Central memory CD8-positive, alpha-beta T cell (primary cell): ENCODE measurements at regions not wholly inside any gene's neighbourhood (a gene's known extent, or its start where the extent isn't known, plus 50 kb on each side); places are given as distances from the start of the nearest gene placed in this dataset.
"Not testable (repeated sequence)": the region's sequence is repeated elsewhere in the genome, so short reads cannot be mapped to it uniquely, and the experiment has no call there.

Experiments used
- ATAC-seq: fragments of 150-1000 bp; cut with Tn5 transposase; replicated peaks from 2 replicates; pipeline ENCODE4 v1.10.0; 2022; ENCODE audit warnings: mild to moderate bottlenecking, moderate FRiP score, moderate number of reproducible peaks; ENCODE audit not compliant: poor library complexity, severe bottlenecking; ENCODE audit errors: extremely low read depth
- DNase-seq, 2 donors: peaks; one replicate each; pipeline ENCODE4 v3.0.0; 2021; ENCODE audit warnings: low spot score in 2 of 2
- H3K27ac Mint-ChIP-seq: one replicate; pipeline ENCODE4 v1.8.0; 2022; ENCODE audit warnings: low read depth, mild to moderate bottlenecking, moderate library complexity, mixed read lengths
- H3K27me3 Mint-ChIP-seq: one replicate; pipeline ENCODE4 v1.8.0; 2022; ENCODE audit warnings: mixed read lengths
- H3K36me3 Mint-ChIP-seq: one replicate; pipeline ENCODE4 v1.8.0; 2022; ENCODE audit warnings: mild to moderate bottlenecking, moderate library complexity, mixed read lengths; ENCODE audit not compliant: insufficient read depth
- H3K4me1 Mint-ChIP-seq: one replicate; pipeline ENCODE4 v1.8.0; 2022; ENCODE audit warnings: mixed read lengths
- H3K4me3 Mint-ChIP-seq: one replicate; pipeline ENCODE4 v1.8.0; 2022; ENCODE audit warnings: mild to moderate bottlenecking, moderate library complexity, mixed read lengths
- H3K9me3 Mint-ChIP-seq: one replicate; pipeline ENCODE4 v1.8.0; 2022; ENCODE audit warnings: mixed read lengths

DNA sequence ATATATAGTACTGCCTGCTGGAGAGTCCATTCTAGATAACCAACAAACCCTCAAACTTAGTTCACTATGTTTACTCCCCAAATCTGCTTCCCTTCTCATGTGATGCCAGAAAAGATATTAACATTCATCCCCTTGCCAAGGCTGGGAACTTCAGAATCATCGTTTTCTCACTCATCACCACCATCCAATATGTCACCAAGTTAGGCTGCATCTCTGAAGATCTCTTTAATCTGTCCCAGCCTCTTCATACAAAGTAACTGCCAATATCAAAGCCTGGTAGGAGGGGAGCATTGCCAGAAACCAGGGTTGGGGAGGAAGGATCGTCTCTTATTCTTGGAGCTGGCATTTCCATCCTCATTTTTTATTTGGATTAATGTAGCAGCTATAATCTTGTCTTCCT, 71.6 kb downstream of the XCL2 start:
- Mint-ChIP-seq H3K27ac (no peak overlapping the region), H3K4me1 (peaks cover 65% of the 10 kb centered on the region), H3K9me3 (no peaks in the 10 kb centered on the region), H3K27me3 (no peaks in the 10 kb centered on the region), H3K4me3 (no peak overlapping the region), H3K36me3 (no peaks in the 10 kb centered on the region)
- DNase-seq: no peak
- ATAC-seq: no peak

DNA sequence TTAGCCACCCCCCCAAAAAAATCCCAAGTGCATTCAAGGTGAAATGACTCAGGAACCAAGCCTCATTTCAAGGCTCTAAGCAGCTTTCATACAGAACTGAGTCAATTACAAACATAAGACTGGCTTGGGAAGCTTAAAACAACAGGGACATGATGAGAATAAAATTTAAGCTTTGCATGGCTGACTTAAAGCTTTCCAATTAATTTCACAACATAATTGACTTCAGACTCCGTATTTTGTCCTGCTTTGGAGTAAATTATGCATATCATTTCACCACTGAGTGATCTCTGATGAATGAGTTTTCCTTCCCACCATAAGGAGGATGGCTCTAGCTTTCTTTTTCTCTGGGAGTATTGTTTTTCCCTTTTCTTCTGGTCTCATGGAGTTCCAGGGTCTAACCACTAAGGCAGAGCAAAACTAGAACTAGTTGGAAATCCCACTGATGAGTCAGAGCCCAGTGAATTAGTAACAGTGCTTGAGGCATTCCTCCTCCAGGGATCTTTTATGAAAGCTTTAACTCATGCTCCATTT, 72.8 kb downstream of the XCL2 start:
- H3K4me3 Mint-ChIP-seq: no peak overlapping the region
- H3K4me1 Mint-ChIP-seq: peaks cover 69% of the 10 kb centered on the region
- DNase-seq: no peak
- no peaks in the 10 kb centered on the region for H3K36me3 Mint-ChIP-seq
- H3K27ac Mint-ChIP-seq: peak overlapping the region; percentile 35
- no peaks in the 10 kb centered on the region for H3K27me3 Mint-ChIP-seq
- no peaks in the 10 kb centered on the region for H3K9me3 Mint-ChIP-seq
- ATAC-seq: no peak

DNA sequence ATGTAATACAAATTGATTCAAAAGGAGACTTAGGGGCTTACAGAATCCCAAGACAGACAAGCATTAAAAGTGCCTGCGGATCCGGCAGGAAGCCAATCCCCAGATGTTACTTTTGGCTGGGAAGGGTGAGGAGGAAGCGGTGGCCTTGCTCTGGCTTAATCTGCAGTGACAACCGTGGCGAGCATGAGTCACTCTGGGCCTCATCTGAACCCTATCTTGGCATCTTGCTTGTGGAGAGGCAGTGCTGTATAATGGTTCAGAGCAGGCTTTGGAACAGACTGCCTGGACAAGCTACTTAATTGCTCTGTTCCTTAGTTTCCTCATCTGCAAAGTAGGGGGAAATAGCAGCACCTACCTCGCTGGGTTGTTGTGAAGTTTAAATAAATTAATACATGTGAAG, 74.1 kb downstream of the XCL2 start:
- H3K27me3 Mint-ChIP-seq: no peaks in the 10 kb centered on the region
- DNase-seq (no peak), ATAC-seq (peak; percentile 55)
- no peaks in the 10 kb centered on the region for H3K9me3 Mint-ChIP-seq
- peak overlapping the region; percentile 43 for H3K4me3 Mint-ChIP-seq
- peak overlapping the region; percentile 82 for H3K27ac Mint-ChIP-seq
- no peaks in the 10 kb centered on the region for H3K36me3 Mint-ChIP-seq
- H3K4me1 Mint-ChIP-seq: peaks cover 73% of the 10 kb centered on the region

DNA sequence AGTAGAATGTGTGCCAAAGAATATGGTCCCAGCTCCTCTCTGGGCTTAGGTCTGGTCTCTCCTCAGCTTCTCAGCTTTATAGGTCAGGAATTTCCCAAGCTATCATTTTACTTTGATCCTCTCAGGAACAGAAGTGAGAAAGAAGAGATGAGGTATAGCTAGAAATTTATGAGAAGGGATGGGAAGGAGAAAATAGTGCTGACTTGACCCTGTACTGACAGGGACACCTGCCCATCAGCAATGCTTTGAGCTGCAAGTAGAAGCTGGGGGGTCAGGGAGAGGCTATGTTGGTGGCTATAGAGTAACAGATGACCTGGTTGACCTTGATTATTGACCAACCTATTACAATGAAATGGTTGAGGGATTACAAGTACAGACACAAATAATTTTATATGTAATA, 75.0 kb downstream of the XCL2 start:
- peak overlapping the region; percentile 44 for H3K27ac Mint-ChIP-seq
- peaks cover 79% of the 10 kb centered on the region for H3K4me1 Mint-ChIP-seq
- no peaks in the 10 kb centered on the region for H3K36me3 Mint-ChIP-seq

DNA sequence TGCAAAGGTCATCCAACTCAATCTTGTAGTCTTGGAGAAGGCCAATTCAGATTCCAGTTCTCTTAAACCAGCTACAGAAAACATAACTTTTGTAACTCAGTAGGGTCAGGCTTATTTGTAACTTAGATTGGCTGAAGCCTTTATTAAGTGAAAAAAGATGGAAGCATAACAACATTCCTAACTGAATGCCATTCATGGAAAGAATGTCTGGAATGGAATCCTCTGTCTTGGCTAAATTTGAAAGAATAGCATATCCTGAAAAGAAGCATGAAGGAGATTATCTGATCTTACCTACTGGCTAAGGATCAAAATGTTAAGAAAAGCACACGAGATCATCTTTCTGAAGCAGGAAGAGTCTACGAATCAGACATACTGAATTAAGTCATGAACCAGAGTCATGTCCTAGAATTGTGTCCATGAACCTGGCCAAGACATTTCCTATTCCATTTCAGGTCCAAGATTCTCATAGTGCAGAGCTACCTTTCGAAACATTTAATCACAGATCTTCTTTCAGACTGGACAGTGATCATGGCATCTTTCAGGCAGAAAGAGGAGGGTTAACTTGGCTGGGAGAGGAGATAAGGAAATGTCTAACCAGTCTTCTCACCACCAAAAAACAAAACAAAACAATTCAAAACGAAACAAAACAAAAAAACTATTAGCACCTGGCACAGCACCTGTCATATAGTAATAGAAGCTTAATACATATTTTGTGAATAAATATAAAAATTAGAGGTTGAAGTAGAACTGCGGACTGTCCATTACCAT, 75.6 kb downstream of the XCL2 start:
- Mint-ChIP-seq H3K9me3 (no peaks in the 10 kb centered on the region), H3K36me3 (no peaks in the 10 kb centered on the region), H3K27me3 (no peaks in the 10 kb centered on the region), H3K4me3 (peak overlapping the region; percentile 61), H3K4me1 (peaks cover 73% of the 10 kb centered on the region), H3K27ac (peak overlapping the region; percentile 87)
- ATAC-seq (no peak), DNase-seq (no peak)

More for the DNA sequence above, 75.0 kb downstream of the XCL2 start:
- DNase-seq (no peak), ATAC-seq (no peak)
- H3K9me3 Mint-ChIP-seq: no peaks in the 10 kb centered on the region
- peak overlapping the region; percentile 61 for H3K4me3 Mint-ChIP-seq
- no peaks in the 10 kb centered on the region for H3K27me3 Mint-ChIP-seq

DNA sequence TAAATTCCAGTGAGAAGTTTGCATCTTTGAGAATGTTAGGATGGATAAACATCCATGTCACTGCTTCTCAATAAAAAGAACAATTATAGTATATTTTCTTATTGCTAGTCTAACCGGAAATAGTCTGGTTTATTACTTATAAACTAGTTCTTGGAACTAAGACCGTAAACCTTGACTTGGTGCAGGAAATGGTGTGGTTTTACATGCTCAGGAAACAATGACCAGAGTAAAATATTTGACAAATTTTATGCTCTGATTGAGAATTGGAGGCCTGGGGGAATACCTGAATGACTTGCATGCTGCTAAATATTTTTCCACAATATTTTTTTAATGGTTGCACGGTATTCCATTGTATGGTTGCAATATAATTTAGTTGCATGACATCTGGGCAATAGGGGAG, 76.3 kb downstream of the XCL2 start:
- ATAC-seq: peak; percentile 70
- Mint-ChIP-seq H3K27me3 (no peaks in the 10 kb centered on the region), H3K27ac (peak overlapping the region; percentile 87), H3K9me3 (no peaks in the 10 kb centered on the region), H3K4me3 (peak overlapping the region; percentile 61), H3K4me1 (peaks cover 72% of the 10 kb centered on the region), H3K36me3 (peaks cover 2% of the 10 kb centered on the region)
- no peak for DNase-seq

DNA sequence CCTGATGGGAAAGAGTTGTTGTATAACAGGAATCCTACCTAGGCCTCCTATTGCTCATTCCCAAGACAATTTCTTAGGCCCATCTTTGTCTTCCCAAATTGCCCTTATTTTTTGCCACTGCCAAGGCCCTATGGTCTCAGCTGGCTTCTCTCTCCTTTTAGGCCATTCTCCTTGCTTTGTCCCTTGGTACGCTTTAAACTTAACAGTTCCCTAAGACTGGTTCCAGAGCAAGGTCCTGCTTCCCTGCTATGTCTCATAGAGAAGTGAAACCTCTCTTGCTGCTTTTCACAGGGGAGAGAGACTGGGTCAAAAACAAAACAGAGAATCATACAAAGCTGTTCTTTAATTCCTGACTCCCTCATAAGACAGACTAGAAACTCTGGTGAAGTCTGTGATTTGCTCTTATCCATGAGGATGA, 77.1 kb downstream of the XCL2 start:
- ATAC-seq (no peak), DNase-seq (no peak)
- Mint-ChIP-seq H3K4me3 (peak overlapping the region; percentile 58), H3K4me1 (peaks cover 77% of the 10 kb centered on the region), H3K27ac (peak overlapping the region; percentile 87), H3K27me3 (no peaks in the 10 kb centered on the region), H3K9me3 (peaks cover 2% of the 10 kb centered on the region), H3K36me3 (peaks cover 4% of the 10 kb centered on the region)

DNA sequence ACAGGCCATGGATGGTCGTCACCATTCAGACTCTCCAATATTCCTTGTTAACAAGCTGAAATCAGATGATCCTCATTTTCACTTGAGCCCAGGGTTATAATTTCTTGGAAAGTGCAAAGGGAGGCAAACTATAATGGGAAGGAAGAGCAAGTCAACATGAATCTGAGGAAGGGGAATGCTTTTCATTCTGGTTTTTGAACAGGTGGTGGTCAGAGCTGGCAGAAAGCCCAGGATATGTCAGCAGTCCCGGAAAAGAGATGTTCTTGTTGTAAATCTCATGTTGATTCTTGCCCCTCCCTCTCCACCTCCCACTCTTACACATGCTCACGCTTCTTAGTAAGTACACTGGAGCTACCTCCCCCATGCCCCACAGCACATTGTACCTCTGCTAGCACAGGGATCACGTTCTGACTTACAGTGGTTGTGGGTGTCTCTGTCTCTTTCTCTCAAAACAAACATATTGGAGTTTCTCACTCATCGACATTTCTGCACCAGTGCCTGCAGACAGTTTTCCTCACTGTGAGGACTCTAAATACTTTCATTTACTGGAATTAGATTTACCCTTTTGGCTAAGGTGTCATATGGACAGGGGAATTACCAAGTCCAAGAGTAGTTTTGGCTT, 77.6 kb downstream of the XCL2 start:
- DNase-seq: no peak
- Mint-ChIP-seq H3K36me3 (peaks cover 4% of the 10 kb centered on the region), H3K9me3 (peaks cover 6% of the 10 kb centered on the region), H3K27me3 (no peaks in the 10 kb centered on the region), H3K4me1 (peaks cover 76% of the 10 kb centered on the region), H3K4me3 (peak overlapping the region; percentile 58), H3K27ac (peak overlapping the region; percentile 87)
- ATAC-seq: peak; percentile 41

DNA sequence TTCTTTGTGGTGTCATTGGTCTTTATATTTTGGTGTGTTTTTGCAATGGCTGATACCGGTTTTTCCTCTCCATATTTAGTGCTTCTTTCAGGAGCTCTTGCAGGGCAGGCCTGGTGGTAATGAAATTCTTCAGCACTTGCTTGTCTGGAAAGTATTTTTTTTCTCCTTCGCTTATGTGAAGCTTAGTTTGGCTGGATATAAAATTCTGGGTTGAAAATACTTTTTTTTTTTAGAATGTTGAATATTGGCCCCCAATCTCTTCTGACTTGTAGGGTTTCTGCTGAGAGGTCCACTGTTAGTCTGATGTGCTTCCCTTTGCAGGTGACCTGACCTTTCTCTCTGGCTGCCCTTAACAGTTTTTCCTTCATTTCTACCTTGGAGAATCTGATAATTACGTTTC, 82.7 kb downstream of the XCL2 start:
- Mint-ChIP-seq H3K9me3 (peaks cover 19% of the 10 kb centered on the region), H3K4me1 (peaks cover 47% of the 10 kb centered on the region)
- not testable (repeated sequence) for H3K27me3 Mint-ChIP-seq, H3K4me3 Mint-ChIP-seq, ATAC-seq, H3K36me3 Mint-ChIP-seq, DNase-seq, H3K27ac Mint-ChIP-seq

DNA sequence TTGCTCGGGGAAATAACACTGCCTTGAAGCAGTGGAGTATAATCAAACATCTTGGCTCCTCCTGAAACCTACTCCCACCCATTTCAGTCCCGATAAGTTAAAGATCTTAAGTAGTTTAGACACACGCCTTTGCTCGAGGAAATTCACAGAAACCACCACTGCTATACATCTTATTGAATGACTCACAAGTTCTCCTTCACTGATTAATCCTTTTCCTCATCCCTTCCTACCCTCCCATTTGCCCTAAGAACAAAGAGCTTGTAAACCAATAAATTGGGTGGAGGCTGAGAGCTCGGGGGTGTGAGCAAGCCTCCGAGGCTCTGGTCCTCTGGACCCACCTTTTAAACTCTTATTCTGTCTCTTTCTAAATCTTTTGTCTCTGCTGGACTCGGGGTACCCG, 86.5 kb downstream of the XCL2 start:
- not testable (repeated sequence) for ATAC-seq, H3K27me3 Mint-ChIP-seq, DNase-seq, H3K36me3 Mint-ChIP-seq
- H3K4me3 Mint-ChIP-seq: peak overlapping the region; percentile 28
- peak overlapping the region; percentile 84 for H3K27ac Mint-ChIP-seq
- peaks cover 26% of the 10 kb centered on the region for H3K4me1 Mint-ChIP-seq
- peaks cover 19% of the 10 kb centered on the region for H3K9me3 Mint-ChIP-seq

DNA sequence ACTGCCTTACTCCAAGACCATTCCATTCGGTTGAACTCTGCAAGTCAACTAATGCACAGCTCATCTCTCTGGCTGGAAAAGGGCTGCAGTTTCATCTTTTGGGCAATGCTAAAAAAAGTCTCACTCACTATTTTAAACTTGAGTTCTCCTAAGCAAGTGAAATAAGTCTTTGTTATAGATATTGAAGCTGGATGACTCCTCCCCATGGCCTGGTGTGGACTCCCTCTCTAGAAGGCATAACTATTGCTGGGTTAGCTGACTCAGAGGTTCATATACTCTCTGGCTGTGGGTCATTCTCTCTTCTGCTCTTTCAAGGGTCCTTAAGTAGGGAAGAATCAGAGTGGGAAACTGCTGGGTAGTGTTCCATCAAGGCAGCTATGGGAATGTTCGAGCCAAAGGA, 88.0 kb downstream of the XCL2 start:
- Mint-ChIP-seq H3K9me3 (peaks cover 8% of the 10 kb centered on the region), H3K27me3 (no peaks in the 10 kb centered on the region), H3K36me3 (no peaks in the 10 kb centered on the region), H3K27ac (no peak overlapping the region), H3K4me1 (peaks cover 30% of the 10 kb centered on the region), H3K4me3 (no peak overlapping the region)
- ATAC-seq (no peak), DNase-seq (no peak)

DNA sequence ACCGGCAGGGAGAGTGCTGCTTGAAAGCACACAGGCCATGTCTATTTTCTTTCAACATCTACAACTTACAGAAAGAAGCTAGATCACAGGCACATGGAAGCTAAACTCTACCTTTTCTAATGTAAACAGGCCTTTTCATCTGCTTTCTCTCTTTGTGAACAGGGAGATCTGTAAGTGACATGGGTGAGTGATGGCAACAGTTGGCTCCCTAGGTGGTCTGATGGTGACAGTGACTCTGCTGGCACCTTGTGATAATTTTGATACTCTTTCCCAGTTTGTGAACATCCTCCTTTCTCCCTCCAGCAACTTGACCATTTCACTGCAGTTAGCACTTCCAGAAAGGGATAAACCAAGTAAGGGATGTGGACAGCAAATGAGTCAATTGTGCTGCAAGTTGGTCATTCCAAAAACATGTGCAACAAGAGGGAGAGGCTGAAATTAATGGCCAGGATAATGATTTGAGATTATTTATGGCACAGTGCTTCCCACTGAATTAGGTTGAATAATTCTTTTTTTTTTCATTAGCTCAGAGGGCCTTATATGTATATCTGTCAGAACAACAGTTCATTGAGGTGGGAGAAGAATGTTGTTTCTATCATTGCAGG, 89.5 kb downstream of the XCL2 start:
- no peaks in the 10 kb centered on the region for H3K9me3 Mint-ChIP-seq
- no peaks in the 10 kb centered on the region for H3K36me3 Mint-ChIP-seq
- DNase-seq (no peak), ATAC-seq (no peak)
- H3K27me3 Mint-ChIP-seq: no peaks in the 10 kb centered on the region
- no peak overlapping the region for H3K27ac Mint-ChIP-seq
- H3K4me3 Mint-ChIP-seq: no peak overlapping the region
- H3K4me1 Mint-ChIP-seq: peaks cover 21% of the 10 kb centered on the region

DNA sequence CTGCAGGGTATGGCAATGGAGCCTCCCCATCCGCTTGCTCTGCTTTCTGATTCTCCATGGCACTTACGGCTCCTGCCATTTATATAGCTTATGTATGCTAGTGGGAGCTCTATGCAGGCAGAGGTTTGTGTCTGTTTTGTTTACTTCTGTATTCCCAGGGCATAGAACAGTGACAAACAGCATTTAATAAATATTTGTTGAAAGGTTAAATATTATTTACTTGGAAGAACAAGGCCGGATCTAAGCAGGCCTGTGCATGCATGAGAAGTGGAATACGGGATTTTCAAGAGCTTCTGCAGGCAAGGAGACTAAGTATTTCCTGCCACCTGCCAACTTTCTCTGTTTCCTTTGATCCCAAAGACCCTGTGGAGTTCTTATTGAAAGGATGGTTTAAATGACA, 90.7 kb downstream of the XCL2 start:
- Mint-ChIP-seq H3K36me3 (no peaks in the 10 kb centered on the region), H3K9me3 (no peaks in the 10 kb centered on the region), H3K4me3 (no peak overlapping the region), H3K27ac (no peak overlapping the region), H3K27me3 (no peaks in the 10 kb centered on the region), H3K4me1 (peaks cover 32% of the 10 kb centered on the region)
- DNase-seq (no peak), ATAC-seq (no peak)
